ENCODE measurements at regions not wholly inside any gene's neighbourhood (a gene's known extent, or its start where the extent isn't known, plus 50 kb on each side); places are given as distances from the start of the nearest gene placed in this dataset.
A peak's percentile ranks its signal among the peaks of the same experiment; 100 is the strongest.

DNA sequence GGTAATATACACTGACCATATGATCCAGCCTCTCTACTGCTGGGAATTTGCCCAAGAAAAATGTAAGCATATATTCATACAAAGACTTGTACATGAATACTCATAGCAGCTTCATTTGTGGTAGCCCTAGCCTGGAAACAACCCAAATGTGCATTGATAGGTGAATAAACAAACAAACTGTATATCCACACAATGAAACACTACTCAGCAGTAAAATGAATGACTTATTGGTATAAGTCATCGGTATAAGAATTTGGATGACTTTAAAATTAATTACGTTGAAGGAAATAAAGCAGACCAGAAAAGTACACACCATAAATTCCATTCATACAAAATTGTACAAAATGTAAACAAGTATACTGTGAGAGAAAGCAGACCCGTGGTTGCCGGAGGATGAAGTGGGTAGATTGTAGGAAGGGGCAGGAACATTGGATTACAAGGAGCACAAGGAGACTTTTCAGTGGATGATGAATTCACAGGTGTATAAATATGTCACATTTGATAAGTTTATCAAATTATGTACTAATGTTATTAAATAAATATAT lies 376.7 kb downstream of the TDRD15 start:
- DNase-seq (ENCODE audit: low read depth, low spot score) = no peak

DNA sequence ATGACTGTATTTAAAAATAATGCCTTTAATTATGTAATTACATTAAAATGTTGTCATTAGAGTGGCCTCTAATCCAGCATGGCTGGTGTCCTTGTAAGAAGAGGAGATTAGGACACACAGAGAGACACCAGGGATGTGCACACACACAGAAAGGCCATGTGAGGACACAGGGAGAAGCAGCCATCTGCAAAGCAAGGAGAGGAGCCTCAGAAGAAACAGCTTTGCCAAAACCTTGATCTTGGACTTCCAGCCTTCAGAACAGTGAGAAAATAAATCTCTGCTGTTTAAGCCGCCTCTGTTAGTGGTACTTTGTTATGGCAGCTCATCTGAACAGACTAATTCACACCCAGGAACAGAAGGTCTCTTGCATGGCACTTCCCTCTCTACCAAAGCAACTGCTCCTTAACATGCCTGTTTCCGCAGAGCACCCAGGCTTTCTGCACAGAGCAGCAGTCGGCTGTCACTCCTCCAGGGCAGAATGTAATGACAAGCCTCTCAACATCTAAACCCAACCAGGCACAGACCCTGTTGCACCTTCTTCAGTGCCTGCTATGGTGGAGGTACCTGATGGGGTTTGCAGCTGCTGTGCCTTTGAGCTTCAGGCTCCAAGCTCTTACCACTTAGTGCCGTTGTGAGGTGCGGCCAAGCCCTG lies 377.7 kb downstream of the TDRD15 start:
- no peak for DNase-seq (ENCODE audit: low read depth, low spot score)

DNA sequence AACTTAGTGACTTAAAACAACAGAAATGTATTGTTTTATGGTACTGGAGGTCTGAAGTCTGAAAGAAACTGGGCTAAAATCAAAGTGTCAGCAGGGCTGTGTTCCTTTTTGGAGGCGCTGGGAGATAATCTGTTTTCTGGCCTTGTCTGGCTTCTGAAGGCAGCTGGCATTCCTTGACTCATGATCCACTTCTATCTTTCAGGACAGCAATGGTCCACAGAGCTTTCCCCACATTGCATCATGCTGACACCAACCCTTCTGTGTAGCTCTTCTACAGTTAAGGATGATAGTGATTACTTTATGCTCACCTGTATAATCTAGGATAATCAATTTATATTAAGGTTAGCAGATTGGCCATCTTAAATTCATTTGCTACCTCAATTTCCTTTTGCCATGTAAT lies 392.1 kb downstream of the TDRD15 start:
- peak; percentile 11 for DNase-seq (ENCODE audit: low read depth, low spot score)

DNA sequence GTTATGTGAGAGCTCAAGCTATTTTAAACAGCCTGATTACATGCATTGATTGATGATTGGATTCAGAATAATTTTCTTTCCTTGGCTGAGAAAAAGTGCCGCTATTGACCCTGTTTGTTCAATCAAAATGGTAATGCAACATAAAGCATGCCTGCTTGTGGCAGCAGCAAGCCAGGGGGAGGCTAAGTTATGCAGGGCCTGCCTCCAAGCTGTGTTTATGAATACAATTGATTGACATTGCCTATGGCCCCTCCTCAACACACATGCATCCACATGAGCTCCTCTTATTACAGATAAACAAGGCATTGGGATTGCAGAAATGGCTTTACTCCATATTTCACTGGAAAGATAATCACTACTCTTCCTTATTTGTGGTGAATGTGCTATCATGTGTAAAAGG lies 395.6 kb downstream of the TDRD15 start:
- no peak for DNase-seq (ENCODE audit: low read depth, low spot score)

DNA sequence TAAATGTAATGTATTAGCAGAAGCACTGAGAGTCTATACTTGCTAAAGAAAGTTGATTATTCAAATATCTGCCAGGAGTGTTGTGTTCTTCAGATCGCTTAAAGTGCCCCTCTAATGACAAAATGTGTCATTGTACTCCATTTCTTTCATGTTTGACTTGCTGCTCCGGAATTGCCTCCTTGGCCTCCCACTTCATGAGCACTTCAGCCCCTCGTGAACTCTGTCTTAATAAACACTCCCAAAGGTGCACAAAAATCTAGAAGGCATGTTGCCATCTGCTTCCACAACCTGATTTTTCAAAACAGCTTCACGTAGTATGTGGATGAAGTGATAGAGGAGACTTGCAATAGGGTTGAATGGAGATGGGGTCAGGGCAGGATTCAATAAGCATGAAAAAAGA lies 396.1 kb downstream of the TDRD15 start:
- DNase-seq (ENCODE audit: low read depth, low spot score) = no peak

DNA sequence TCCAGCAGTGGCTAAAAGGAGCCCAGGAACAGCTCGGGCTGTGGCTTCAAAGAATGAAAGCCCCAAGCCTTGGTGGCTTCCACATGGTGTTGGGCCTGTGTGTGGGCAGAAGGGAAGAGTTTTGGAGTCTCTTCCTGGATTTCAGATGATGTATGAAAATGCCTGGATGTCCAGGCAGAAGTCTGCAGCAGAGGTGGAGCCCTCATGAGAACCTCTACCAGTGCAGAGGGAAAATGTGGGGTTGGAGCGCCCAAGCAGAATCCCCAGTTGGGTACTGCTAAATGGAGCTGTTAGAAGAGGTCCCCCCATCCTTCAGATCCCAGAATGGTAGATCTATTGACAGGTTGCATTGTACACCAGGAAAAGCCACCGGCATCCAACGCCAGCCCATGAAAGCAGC lies 412.1 kb downstream of the TDRD15 start:
- peak; percentile 1 for DNase-seq (ENCODE audit: low read depth, low spot score)

DNA sequence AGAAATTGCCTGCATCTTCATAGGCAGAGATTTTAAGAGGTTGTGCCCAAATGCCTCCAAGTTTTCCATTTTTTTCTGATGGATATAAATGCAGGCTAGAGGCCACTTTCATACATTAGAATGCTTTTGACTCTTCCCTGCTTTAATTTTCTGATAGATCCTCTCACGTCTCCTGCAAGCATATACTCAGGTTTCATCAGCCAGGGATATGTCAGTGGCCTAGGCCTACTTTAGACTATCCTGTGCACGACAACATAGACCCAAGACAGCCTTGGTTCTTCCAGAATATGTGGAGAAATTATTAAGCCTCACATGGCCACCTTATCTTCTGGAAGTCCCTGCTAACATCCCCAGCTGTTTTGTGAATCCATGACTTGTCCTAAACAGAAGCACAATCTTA lies 415.9 kb downstream of the TDRD15 start:
- DNase-seq (ENCODE audit: low read depth, low spot score) = no peak

DNA sequence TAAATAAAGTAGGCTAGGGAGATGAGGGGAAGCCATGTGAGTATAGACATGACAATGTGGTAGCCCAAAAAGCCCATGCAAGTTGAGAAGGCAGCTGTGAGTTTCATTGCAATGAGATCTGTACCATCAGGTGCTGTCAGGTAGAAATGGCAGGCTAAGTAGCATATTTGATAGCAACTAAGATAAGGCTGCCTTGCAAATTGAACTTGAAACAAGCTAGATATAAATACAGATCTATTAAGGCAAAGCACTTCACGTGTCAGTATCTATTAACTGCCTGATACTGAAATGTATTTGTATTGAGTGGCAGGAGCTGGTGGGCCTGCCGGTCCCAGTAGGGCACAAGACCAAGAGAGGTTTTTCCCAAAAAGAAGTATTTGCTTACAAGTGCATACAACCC lies 419.9 kb downstream of the TDRD15 start:
- no peak for DNase-seq (ENCODE audit: low read depth, low spot score)

DNA sequence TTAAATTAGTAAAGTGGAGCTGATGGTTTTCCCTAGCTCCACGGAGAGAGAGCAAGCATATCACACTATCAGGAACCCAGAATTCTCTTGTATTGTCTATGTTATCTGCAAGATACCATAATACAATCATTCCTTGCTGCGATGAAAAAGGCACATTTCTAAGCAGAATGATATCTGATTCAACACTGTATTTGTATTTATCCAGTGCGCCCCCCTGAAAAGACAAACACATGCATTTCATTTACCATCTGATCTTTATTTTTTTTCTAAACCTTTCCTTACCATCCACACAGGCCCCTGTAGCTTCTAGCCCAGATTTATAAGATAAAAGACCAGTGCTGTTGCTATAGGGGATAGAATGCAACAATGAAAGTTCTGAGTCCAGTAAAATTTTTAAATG lies 420.6 kb downstream of the TDRD15 start:
- no peak for DNase-seq (ENCODE audit: low read depth, low spot score)

DNA sequence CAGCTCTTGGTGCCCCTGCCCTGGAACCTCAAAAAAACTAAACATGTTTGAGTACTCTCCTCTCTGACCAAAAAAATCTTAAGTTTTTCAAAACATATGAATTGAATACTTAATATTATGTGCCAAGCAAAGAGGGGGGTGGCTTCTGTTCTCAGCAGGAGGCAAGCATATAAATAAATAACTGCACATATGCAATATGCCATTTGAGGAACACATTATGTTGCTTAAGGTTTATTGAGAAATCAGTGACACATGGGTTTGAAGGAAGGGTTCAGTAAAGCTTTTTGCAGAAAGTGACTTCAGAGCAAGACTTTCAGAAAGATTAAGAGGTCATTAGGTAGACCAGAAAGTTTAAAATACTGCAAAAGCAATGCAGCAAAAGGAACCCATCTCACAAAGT lies 429.2 kb downstream of the TDRD15 start:
- no peak for DNase-seq (ENCODE audit: low read depth, low spot score)

DNA sequence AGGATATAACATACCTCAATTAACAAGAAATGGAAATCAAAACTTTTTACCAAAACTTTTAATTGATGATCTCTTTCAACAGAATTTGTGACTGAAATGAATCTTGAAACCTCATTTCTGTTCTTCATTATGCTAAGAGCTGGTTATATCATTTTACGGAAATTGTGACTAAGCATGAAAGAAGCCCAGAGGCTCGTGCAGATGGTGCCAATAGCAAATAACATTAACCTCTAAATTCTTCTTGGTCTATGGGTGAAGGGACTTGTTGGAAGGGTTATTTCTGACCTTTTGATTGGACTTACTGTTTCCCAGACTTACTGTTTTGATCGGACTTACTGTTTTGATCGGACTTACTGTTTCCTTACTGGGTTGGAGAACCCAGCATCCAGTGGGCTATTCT lies 435.6 kb downstream of the TDRD15 start:
- no peak for DNase-seq (ENCODE audit: low read depth, low spot score)

DNA sequence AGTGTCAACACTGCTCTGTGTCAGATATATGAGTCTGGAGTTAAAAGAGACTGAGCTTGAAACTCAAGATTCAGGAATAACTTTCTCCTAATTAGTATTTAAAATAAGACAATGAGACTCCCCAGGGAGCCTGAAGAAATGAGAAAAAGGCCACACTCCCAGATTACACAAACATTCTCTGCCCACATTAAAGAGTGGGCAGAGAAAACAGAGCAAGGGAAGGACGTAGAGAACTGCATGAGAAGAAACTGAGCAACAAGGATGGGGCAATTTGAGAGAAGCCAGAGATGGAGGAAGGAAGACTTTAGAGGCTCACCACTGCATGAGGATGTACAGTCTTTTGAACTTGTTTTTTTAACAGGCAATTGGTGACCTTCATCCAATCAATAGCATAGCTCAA lies 438.2 kb downstream of the TDRD15 start:
- no peak for DNase-seq (ENCODE audit: low read depth, low spot score)

DNA sequence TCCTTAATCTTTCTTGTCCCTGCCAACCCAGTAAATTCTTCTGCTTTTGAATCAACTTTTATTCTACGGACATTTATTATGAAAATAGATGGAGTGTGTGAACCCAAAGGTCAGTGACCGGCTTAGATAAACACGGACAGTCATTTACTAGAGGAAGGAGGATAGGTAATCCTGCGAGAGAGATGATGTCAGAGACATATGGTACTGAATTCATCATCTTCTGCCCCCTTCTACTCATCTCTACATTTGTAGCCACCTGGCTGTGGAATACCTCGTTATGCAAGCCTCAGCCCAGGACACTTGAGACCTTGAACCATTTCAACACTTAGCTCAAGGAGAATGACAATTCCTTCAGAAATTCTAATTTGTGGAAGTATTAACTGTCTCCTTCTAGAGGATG lies 443.6 kb downstream of the TDRD15 start:
- no peak for DNase-seq (ENCODE audit: low read depth, low spot score)

DNA sequence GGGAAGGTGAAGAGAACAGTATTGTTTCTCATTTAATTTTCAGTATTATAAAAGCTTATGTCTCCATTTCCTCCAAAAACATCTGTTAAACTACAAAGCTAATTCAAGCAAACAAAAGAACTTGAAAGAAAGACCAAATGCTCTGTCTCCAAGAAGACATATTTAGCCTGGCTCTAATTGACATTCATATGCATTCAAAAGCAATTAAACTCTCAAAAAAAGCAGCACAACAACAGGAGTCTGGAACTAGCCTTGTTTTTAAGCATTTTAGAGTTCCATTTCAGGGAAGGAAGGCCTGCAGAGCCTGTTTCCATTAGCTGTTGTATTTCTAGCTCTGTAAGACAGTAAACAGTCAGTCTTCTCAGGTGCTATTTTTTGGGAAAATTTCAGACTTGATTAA lies 447.9 kb downstream of the TDRD15 start:
- no peak for DNase-seq (ENCODE audit: low read depth, low spot score)

DNA sequence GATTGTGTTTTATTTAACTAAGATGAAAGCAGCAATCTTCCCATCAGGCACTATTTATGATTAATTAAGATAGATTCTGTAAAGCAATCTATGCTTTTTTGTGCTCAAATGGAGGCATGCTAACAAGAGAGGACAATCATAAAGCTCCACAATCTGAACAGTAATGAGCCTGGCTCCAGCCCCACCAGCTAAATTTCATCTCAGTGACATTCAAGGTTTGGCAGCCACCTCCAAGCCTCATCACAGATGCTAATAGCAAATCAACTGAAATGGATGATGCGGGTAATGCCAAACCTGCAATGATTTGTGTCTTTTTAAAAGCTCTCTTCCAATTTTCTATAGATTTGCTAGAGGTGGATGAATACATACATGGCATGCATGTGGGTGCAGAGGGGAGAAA lies 456.6 kb downstream of the TDRD15 start:
- DNase-seq (ENCODE audit: low read depth, low spot score) = no peak

DNA sequence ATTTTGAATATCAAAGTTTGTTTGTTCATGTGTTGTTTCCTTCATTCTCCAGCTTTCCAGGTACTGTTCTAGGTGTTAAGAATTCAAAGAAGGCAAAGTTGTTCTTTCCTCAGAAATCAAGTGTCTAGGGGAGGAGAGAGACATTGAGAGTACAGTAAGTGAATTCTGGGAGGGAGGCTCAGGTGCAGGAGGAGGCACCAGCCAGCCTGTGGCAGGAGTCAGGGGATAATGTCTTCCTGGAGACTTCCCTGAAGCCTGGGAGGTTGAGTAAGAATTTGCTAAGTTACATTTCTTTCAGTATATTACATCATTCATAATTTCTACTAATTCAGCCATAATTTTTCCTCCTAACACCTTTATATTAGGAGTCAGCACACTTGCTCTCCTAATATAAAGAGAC lies 462.1 kb downstream of the TDRD15 start:
- no peak for DNase-seq (ENCODE audit: low read depth, low spot score)

DNA sequence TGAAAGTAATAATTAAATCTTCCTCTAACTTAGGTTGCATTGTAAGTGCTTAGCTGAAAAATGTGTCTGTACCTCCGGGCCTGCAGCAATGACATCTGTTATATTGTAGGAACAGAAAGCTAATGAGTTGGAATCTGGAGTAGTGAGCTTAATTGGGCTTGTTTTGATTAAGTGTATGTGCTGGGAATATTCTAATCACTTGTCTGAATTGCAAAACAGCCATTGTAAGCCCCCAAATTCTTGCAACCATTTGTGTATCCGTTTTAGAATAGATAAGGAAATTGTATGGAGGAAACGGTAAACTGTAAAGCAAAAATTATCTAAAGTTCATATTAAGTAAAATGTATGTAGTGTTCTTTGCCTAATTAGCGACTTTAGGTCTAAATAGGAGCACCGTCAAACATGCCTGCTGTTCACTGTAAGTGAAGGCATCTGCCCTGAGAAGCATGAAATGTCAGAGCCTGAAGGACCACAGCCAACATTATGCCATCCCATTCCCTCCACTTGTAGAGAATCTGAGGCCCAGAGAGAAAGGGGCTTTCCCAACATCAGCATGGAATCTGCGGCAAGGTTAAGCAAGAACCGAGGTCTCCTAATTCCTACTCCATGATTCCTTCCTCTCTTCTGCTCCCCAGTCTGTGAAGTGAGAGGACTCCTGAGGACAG lies 466.4 kb downstream of the TDRD15 start:
- no peak for DNase-seq (ENCODE audit: low read depth, low spot score)

DNA sequence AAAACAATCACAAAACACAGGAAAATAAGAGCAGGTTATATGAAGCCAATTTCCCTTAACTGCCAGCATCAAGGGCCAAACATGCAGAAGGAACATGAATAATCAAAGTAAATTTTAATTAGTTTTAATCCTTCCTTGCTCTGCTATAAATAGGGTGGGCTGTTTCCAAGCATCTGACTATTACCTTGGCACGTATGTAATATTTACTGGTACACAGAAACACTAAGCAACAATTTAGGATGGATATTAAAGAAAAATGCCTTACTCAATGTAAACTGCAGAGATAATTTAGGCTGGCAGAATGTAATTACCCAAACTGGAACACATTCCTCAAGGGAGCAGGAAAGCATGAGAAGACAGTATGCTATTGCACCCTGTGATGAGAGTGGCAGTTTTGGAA lies 468.2 kb downstream of the TDRD15 start:
- no peak for DNase-seq (ENCODE audit: low read depth, low spot score)

DNA sequence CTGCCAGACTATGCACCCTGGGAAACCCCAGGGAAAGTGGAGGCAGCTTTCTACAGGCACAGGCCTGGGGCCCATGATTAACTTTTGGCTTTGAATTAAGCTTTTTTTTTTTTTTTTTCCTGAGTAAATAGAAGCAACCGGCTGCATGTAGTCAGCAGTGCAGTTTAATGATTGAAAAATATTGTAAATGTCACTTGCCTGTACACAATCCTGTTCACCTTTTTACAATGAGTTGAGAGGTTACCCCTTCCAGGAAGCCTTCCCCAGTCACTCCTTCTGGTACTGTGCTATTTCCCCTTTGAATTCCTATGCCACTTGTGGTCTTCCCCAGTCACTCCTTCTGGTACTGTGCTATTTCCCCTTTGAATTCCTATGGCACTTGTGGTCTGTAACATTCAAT lies 475.6 kb downstream of the TDRD15 start:
- DNase-seq (ENCODE audit: low read depth, low spot score) = no peak

DNA sequence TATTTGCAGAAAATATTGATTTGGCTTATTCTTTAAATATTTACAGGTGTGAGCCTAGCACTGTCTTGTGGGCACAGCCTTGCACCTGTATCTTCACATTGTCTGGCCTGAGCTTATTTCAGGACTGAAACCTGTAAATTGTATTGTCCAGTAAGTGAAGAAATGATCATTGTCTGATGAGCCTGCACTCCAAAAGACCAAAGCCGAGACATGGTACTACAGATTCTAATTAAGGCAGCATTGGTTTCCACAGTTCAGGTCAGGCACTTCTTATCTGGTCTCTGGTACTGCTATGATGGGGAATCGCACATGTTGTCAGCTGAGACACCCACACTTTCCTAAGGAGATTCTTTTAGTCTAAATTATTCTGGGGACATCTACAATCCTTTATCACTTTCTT lies 479.0 kb downstream of the TDRD15 start:
- no peak for DNase-seq (ENCODE audit: low read depth, low spot score)

DNA sequence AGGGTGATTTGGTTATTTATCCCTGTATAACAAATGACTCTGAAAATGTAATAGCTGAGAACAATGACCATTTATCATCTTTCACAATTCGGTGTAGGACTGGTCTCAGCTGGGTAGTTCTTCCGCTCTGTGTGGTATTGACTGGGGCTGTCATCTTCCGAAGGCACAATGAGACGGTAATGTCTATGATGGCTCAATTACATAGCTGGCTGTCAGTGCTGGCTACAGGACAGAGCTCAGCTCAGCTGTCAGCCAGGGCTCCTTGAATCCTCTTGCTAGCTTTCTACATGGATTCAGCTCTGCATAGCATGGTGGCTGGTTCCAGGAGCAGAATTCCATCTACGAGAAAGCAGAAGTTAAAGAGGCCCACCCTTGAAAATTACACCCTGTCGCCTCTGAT lies 483.8 kb downstream of the TDRD15 start:
- DNase-seq (ENCODE audit: low read depth, low spot score) = no peak

DNA sequence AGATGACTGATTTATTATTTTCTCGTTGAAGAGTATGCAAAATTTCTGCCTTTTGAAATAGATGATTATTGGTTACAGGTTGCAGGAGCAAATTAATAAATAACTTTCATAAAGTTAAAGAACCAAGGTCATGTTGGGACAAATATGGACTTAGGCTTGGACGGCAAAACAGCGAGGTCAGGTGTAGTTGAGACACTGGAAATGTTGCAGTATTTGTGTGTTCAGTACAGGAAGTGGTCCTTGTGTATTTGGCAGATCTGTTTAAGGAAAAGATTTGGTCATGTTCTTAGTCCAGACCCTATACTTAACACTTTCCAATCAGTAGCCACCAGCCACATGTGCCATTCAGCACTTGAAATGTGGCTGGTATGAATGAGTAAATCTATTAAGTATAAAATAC lies 486.5 kb downstream of the TDRD15 start:
- no peak for DNase-seq (ENCODE audit: low read depth, low spot score)

DNA sequence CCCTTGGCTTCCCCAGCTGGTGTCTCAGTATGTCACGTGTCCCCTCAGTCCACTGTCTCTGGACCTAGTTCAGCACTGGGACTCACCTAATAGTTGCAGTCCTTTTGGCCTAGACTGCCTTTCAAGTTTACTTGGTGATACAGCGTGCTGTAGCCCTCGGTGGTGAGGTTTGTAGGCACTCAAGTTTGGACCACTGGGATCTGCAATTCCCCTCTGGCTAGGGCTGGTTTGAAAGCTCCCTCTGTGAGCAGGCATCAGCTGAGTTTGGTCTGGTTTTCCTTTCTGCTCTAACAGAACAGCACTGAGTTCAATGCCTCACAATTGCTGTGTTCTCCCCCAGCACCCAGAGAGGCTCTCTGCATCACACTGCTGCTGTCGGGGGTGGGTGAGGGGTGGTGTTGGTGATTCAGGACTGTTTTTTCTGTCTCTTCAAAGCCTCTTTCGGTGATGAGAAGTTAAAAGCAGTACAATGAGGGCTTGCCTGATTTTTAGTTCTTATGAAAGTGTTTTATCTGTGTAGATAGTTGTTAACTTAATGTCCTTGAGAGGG lies 494.2 kb downstream of the TDRD15 start:
- no peak for DNase-seq (ENCODE audit: low read depth, low spot score)

All from ELF-1 (cell line).